SKM-1 treated with dmso at 0.1 percent for 144 hours (cell line): ENCODE measurements at regions not wholly inside any gene's neighbourhood (a gene's known extent, or its start where the extent isn't known, plus 50 kb on each side); places are given as distances from the start of the nearest gene placed in this dataset.
A peak's percentile ranks its signal among the peaks of the same experiment; 100 is the strongest.
"Not testable (repeated sequence)": the region's sequence is repeated elsewhere in the genome, so short reads cannot be mapped to it uniquely, and the experiment has no call there.

Source experiments
- DNase-seq: peaks from one replicate; lab custom pipeline; 2025; ENCODE audit not compliant: unreplicated experiment; lab: John Stamatoyannopoulos, UW

DNA sequence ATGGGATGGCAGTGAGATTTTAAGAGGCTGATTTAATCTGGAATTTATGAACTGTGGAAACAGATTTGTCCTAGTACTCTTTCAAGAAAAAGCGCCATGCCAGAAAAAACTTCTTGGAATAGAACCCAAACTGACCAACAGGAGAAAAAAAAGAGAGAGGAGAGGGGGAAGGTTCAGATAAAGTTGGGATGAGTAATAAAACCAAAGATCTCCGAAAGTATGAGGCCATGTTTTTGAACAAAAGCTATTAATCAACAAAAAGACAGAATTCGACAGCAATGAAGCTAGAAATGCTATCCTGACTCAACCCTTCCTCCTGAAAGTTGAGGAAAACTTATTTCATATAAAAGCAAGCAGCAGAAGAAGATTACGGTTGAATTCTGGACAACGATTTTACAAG, 135.5 kb downstream of the CEMIP2 start:
- no peak for DNase-seq

DNA sequence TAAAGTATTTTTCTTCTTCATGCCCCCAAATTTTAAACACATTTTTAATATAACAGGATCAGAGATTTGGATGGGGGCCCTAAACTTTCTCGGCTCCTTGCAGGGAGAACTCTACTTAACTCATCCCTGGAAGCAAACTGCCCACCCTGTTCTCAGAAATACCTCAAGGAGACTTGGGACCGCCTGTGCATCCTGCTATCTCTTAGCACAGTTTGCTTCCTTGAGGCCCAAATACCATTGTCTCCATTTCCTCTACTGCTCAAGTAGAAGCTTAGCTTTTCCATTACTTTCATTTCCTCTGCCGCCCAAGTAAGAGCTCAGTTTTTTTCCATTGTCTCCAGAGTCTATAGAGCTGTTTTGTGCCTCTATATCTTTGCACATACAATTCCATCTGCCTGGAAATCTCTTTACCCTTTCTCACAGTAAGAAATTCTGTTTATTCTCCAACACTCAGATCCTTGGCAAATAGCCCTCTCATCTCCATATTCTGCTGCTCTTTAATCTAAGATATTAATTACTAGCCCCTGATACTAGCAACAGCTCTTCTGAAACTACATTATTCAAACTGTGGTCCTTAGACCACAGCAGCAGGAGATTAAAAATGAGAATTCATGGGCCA, 137.8 kb downstream of the CEMIP2 start:
- no peak for DNase-seq

DNA sequence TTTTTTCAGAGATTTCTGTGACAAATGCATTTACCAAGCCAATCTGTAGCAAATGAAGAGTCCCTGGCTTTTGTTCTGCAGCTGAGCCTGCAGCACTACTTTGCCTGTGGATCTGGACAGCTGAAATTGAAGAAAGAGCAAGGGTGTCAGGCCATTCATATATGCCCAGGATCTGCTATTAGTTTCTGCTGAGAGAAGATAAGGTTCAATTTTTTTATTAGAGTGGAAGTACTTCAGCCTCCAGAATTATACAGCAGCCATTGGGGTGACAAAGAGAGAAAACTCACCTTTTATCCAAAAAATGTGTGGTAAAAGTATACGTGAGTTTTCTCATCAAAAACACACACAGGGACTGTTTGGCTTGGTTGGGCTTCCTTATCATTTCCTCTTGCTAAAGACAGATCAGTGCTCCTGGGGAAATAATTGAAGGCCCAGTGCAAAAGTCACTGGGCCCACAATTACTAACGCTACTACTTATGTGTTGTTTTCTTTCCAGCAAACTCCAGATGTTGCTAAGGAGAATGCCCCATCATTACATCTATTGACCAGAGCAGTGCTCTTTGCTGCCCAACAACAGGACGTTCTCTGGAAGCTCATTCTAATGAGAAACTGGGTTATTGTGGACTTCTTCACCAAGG, 138.6 kb downstream of the CEMIP2 start:
- DNase-seq, result no peak

- DNase-seq, result no peak
Measured at GRCh38 chr9:71628247-71628646, 140.1 kb downstream of the CEMIP2 start.

- DNase-seq, result no peak
Measured at GRCh38 chr9:71627537-71627936, 140.8 kb downstream of the CEMIP2 start.

DNA sequence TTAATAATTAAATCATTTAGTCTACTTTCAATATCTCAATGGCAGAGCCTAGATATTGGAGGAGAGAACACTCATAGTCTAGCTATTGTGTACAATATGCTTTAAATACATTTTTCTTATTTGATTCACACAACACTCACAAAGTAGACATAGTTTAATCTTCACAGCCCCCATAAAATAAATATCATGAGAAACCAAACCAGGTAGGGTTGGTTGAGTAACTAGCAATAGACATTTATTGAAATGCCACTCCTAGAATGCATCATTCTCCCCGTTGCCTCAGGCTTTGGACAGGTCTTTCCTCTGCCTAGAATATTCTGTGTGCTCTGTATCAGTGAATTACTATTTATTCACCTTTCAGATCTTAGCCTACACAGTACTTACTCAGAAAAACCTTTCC, 141.9 kb downstream of the CEMIP2 start:
- DNase-seq, result no peak

DNA sequence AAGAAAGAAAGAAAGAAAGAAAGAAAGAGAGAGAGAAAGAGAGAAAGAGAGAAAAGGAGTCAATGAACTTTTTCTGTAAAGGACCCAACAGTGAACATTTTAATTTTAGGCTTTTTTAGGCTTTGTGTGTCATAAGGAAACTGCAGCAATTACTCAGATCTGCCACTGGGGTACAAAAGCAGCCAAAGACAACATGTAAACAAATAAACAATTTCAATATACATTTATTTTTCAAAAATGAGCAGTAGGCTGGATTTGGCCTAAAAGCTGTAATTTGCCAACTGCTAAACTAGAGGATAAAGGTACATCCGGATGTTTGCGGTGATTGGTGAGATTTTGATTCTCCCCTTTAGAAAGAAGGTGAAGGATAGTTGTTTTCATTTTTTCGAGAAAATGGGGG, 143.6 kb downstream of the CEMIP2 start:
- DNase-seq, result no peak

DNA sequence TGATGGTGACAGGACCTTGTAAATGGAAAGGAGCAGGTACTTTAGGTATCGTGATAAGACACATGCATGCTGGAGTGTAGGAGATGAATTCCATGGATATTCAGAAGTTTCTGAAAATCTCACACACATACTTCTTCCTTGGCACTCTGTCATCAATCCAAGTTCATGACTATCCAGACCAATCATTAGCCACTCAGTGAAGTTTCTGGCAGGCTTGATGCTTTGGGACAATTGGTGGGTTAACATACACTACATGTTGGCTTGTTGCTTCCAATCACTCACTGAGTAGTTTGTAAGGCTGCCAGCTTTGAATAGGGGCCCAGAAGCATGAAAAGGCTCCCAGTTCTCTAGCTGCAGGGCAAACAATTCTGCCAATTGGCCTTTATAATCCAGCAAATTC, 147.6 kb downstream of the CEMIP2 start:
- no peak for DNase-seq

DNA sequence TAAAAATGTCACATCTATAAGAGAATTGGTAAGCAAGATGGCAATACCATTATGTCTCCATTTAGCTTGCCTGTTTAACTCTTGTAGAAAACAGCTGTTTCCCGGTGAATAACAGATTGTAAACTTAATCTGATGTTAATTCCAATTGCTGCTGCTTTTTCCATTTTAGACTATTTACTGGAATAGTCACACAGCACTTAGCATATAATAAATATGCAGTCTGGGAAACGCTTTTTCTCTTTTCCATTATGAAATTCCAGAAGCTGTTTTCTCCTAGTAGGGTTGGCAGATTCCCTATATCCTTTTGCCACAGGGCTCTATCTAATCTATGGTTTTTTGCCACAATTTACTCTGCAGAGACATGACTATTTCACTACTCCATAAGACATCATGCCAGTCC, 148.0 kb downstream of the CEMIP2 start:
- DNase-seq, result no peak

DNA sequence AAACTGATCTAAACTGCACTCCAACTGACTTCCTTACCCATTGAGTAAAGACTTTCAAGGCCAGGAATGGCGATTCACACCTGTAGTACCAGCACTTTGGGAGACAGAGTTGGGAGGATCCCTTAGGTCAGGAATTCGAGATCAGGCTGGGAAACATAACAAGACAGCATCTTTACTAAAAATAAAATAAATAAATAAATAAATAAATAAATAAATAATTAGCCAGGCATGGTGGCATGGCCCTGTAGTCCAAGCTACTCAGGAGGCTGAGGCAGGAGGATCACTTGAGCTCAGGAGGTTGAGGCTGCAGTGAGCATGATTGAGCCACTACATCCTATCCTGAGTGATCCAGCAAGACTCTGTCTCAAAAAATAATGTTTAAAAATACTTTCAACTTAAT, 148.4 kb downstream of the CEMIP2 start:
- DNase-seq, result no peak

GRCh38 chr9:71614409-71615010, 153.8 kb downstream of the CEMIP2 start:
- no peak for DNase-seq

DNA sequence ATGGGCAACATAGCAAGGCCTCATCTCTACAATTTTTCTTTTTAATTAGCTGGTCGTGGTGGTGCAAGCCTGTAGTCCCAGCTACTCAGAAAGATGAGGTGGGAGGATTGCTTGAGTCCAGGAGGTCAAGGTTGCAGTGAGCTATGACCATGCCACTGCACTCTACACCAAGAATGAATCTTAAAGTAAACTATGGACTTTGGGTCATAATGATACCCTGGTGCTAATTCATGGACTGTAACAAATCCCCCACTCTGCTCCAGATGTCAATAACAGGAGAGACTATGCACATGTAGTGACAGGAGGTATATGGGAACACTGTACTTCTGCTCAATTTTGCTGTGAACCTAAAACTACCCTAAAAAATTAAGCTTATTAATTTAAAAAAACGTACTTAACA, 155.4 kb downstream of the CEMIP2 start:
- no peak for DNase-seq

DNA sequence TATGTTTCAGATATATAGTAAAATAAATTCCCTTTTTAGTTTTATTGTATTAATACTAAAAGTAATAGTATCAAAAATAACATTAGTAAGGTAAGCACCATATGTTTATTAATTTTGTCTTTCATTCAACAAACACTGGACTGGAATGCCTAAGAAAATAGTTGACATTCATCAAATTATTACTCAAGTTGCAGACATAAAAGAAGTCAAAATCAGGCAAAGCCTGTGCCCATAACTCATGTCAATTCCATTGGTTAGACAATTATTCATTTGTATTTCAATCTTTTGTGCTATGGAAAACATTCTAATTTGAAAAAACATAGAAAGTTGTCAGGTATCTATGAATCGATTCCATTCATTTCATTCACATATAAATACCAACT, 158.9 kb downstream of the CEMIP2 start:
- DNase-seq, result no peak

- no peak for DNase-seq
Measured at GRCh38 chr9:71608825-71609447, 159.4 kb downstream of the CEMIP2 start.

GRCh38 chr9:71608021-71608420, 160.3 kb downstream of the CEMIP2 start:
- DNase-seq, result no peak

- no peak for DNase-seq
Measured at GRCh38 chr9:71607461-71607881, 160.8 kb downstream of the CEMIP2 start.

GRCh38 chr9:71604197-71605063, 163.9 kb downstream of the CEMIP2 start:
- DNase-seq, result peak; percentile 27

DNA sequence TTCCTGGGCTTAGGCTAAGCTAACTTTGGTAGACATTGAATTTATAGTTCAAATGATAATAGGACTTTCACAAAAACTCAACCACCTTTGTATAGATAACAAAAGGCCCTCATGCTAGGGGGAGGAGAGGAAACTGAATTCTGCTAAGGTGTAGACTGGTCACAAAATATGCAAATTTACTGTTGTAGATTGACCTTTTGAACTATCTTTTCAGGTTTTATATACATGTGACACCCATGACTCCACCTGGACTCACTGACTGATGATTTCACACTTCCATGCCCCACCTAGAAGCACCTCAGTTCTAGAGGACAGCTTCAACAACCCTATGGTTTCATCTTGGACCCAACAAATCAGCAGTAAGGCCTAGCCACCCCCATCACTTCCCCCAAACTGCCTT, 165.7 kb downstream of the CEMIP2 start:
- no peak for DNase-seq

- DNase-seq, result not testable (repeated sequence)
Measured at GRCh38 chr9:71595762-71596161, 172.6 kb downstream of the CEMIP2 start.

DNA sequence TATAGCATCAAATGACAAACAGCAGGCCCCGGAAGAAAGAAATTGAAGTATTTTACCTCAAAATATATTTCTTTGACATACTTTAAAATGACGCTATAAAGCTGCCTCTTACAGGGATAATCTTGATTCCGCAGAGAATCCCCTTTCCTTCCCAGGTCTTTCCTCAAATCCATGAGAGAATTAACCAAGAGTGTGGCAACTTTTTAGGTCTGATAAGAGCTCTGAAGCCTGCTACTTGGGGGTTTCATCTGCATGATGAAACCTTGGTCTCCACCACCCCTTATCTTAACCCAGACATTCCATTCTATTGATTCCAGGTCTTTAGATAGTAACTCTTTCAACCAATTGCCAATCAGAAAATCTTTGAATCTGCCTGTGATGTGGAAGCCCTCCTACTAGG, 173.8 kb downstream of the CEMIP2 start:
- DNase-seq, result no peak

GRCh38 chr9:71592400-71592799, 175.9 kb downstream of the CEMIP2 start:
- no peak for DNase-seq
